ENCODE measurements at regions not wholly inside any gene's neighbourhood (a gene's known extent, or its start where the extent isn't known, plus 50 kb on each side); places are given as distances from the start of the nearest gene placed in this dataset.

GRCh38 chr2:217160103-217160743 lies 300.4 kb upstream of the TNP1 start:
- ATAC-seq: no peak
- DNase-seq: no peak

GRCh38 chr2:217158928-217159327 lies 299.1 kb upstream of the TNP1 start:
- ATAC-seq: no peak
- no peak for DNase-seq

- ATAC-seq (no peak), DNase-seq (no peak)
Observed at GRCh38 chr2:217157581-217157980, 297.7 kb upstream of the TNP1 start.

GRCh38 chr2:217156801-217157200 lies 296.9 kb upstream of the TNP1 start:
- no peak for DNase-seq

GRCh38 chr2:217154923-217155322 lies 295.1 kb upstream of the TNP1 start:
- ATAC-seq: no peak

More at GRCh38 chr2:217156801-217157200, 296.9 kb upstream of the TNP1 start:
- ATAC-seq: no peak

GRCh38 chr2:217153510-217153909 lies 293.6 kb upstream of the TNP1 start:
- no peak for ATAC-seq
- no peak for DNase-seq

More at GRCh38 chr2:217154923-217155322, 295.1 kb upstream of the TNP1 start:
- DNase-seq: no peak

GRCh38 chr2:217152831-217153230 lies 293.0 kb upstream of the TNP1 start:
- DNase-seq (no peak), ATAC-seq (no peak)

GRCh38 chr2:217151509-217152206 lies 291.8 kb upstream of the TNP1 start:
- no peak for DNase-seq
- ATAC-seq: no peak

GRCh38 chr2:217150236-217150635 lies 290.4 kb upstream of the TNP1 start:
- ATAC-seq: no peak
- DNase-seq: no peak

GRCh38 chr2:217149087-217149660 lies 289.3 kb upstream of the TNP1 start:
- DNase-seq (no peak), ATAC-seq (peak; percentile 23)

GRCh38 chr2:217147818-217148217 lies 288.0 kb upstream of the TNP1 start:
- DNase-seq: no peak

GRCh38 chr2:217146956-217147355 lies 287.1 kb upstream of the TNP1 start:
- DNase-seq (no peak), ATAC-seq (no peak)

More at GRCh38 chr2:217147818-217148217, 288.0 kb upstream of the TNP1 start:
- no peak for ATAC-seq

- ATAC-seq (no peak), DNase-seq (peak; percentile 54)
Observed at GRCh38 chr2:217142649-217143266, 282.9 kb upstream of the TNP1 start.

GRCh38 chr2:217138284-217138683 lies 278.4 kb upstream of the TNP1 start:
- DNase-seq (no peak), ATAC-seq (no peak)

GRCh38 chr2:217127744-217128143 lies 267.9 kb upstream of the TNP1 start:
- DNase-seq (no peak), ATAC-seq (no peak)

GRCh38 chr2:217125014-217125413 lies 265.1 kb upstream of the TNP1 start:
- ATAC-seq: no peak
- no peak for DNase-seq

GRCh38 chr2:217124050-217124449 lies 264.2 kb upstream of the TNP1 start:
- ATAC-seq (no peak), DNase-seq (no peak)

GRCh38 chr2:217121565-217121964 lies 261.7 kb upstream of the TNP1 start:
- no peak for DNase-seq
- ATAC-seq: no peak

- ATAC-seq: no peak
Observed at GRCh38 chr2:217120429-217120828, 260.6 kb upstream of the TNP1 start.

GRCh38 chr2:217118559-217119284 lies 258.9 kb upstream of the TNP1 start:
- ATAC-seq: no peak
- DNase-seq: no peak

More at GRCh38 chr2:217120429-217120828, 260.6 kb upstream of the TNP1 start:
- no peak for DNase-seq

GRCh38 chr2:217117523-217117922 lies 257.7 kb upstream of the TNP1 start:
- ATAC-seq (no peak), DNase-seq (no peak)

- ATAC-seq (no peak), DNase-seq (no peak)
Observed at GRCh38 chr2:217116610-217117009, 256.7 kb upstream of the TNP1 start.
